ENCODE measurements at regions not wholly inside any gene's neighbourhood (a gene's known extent, or its start where the extent isn't known, plus 50 kb on each side); places are given as distances from the start of the nearest gene placed in this dataset.

GRCh38 chr11:90913131-90913668 lies 690.4 kb upstream of the CHORDC1 start:
- no peak for TF ChIP-seq CTCF (IDR thresholded peaks at IDR 0.05)
- no peak for TF ChIP-seq ZNF425 (CRISPR knock-in tag; conservative IDR thresholded peaks at IDR 0.05)
- no peak for TF ChIP-seq USF2 (CRISPR knock-in tag; IDR thresholded peaks at IDR 0.05)
- TF ChIP-seq SMAD4 (CRISPR knock-in tag; IDR thresholded peaks at IDR 0.05) = no peak
- no peak for TF ChIP-seq SMAD3 (CRISPR knock-in tag; IDR thresholded peaks at IDR 0.05; ENCODE audit: borderline replicate concordance)
- TF ChIP-seq E2F1 (CRISPR knock-in tag; IDR thresholded peaks at IDR 0.05) = no peak
- no peak for TF ChIP-seq TCF7 (CRISPR knock-in tag; IDR thresholded peaks at IDR 0.05; ENCODE audit: low read depth)
